AG04450 (cell line): ENCODE measurements at regions not wholly inside any gene's neighbourhood (a gene's known extent, or its start where the extent isn't known, plus 50 kb on each side); places are given as distances from the start of the nearest gene placed in this dataset.

ENCODE experiments used
- CTCF ChIA-PET: fragments of 300-600, 350-600 bp; formaldehyde crosslinking; extraction: SDS; loops from one replicate; lab custom pipeline; 2022; ENCODE audit warnings: antibody characterized with exemption, inconsistent platforms; lab: Charles Lee
- POLR2A ChIA-PET: fragments of 350-600 bp; formaldehyde crosslinking; extraction: SDS; loops from one replicate; lab custom pipeline; 2021; ENCODE audit warnings: antibody characterized with exemption, inconsistent platforms; lab: Yijun Ruan, JAX
- DNase-seq: peaks from one replicate; pipeline ENCODE4 v3.0.0-alpha.2; 2011; ENCODE audit warnings: low read depth, low spot score
- H3K27ac ChIP-seq: one replicate; pipeline ENCODE4 v1.5.1; 2012; ENCODE audit warnings: low read depth, low read length, control low read depth
- H3K27me3 ChIP-seq: one replicate; pipeline ENCODE4 v1.6.0; 2012; ENCODE audit warnings: low read length; ENCODE audit not compliant: control insufficient read depth, insufficient read depth
- H3K4me3 ChIP-seq: 2 replicates; pipeline ENCODE4 v1.5.1; 2011; ENCODE audit warnings: mild to moderate bottlenecking, low read depth, low read length, control low read depth
- H3K9me3 ChIP-seq: 2 replicates; pipeline ENCODE4 v1.5.1; 2012; ENCODE audit warnings: low read length; ENCODE audit not compliant: control insufficient read depth, insufficient read depth
- CTCF ChIP-seq: IDR thresholded peaks from 2 replicates; pipeline ENCODE4 v1.5.1; 2011; ENCODE audit warnings: low read depth, low read length, control low read depth, inconsistent platforms

- Histone ChIP-seq H3K27me3 (no peaks in the 10 kb centered on the region), H3K9me3 (no peaks in the 10 kb centered on the region), H3K27ac (no peak overlapping the region), H3K4me3 (no peak overlapping the region)
- CTCF ChIA-PET, result no interaction called here
- TF ChIP-seq CTCF, result no peak
- no peak for DNase-seq
- POLR2A ChIA-PET, result no interaction called here
Measured at GRCh38 chr9:106795031-106795430, 67.9 kb upstream of the ZNF462 start.

GRCh38 chr9:106796771-106797170, 66.2 kb upstream of the ZNF462 start:
- H3K4me3 ChIP-seq, result no peak overlapping the region
- H3K27me3 ChIP-seq, result no peaks in the 10 kb centered on the region
- ChIA-PET POLR2A (no interaction called here), CTCF (no interaction called here)
- DNase-seq, result no peak
- H3K9me3 ChIP-seq, result no peaks in the 10 kb centered on the region
- no peak for TF ChIP-seq CTCF
- H3K27ac ChIP-seq, result no peak overlapping the region

- no peaks in the 10 kb centered on the region for H3K27me3 ChIP-seq
- TF ChIP-seq CTCF, result no peak
- H3K4me3 ChIP-seq, result no peak overlapping the region
- H3K27ac ChIP-seq, result no peak overlapping the region
- CTCF ChIA-PET, result no interaction called here
- DNase-seq, result no peak
- no peaks in the 10 kb centered on the region for H3K9me3 ChIP-seq
- POLR2A ChIA-PET, result no interaction called here
Measured at GRCh38 chr9:106797299-106797698, 65.7 kb upstream of the ZNF462 start.

GRCh38 chr9:106798016-106798799, 64.8 kb upstream of the ZNF462 start:
- ChIA-PET POLR2A (no interaction called here), CTCF (no interaction called here)
- Histone ChIP-seq H3K27me3 (no peaks in the 10 kb centered on the region), H3K27ac (no peak overlapping the region), H3K4me3 (no peak overlapping the region), H3K9me3 (no peaks in the 10 kb centered on the region)
- no peak for TF ChIP-seq CTCF
- no peak for DNase-seq

GRCh38 chr9:106799152-106799551, 63.8 kb upstream of the ZNF462 start:
- CTCF ChIA-PET, result no interaction called here
- no peak overlapping the region for H3K4me3 ChIP-seq
- no peak for TF ChIP-seq CTCF
- no peak overlapping the region for H3K27ac ChIP-seq
- peak; percentile 29 for DNase-seq
- no peaks in the 10 kb centered on the region for H3K27me3 ChIP-seq
- no peaks in the 10 kb centered on the region for H3K9me3 ChIP-seq
- POLR2A ChIA-PET, result no interaction called here
